ENCODE measurements at regions not wholly inside any gene's neighbourhood (a gene's known extent, or its start where the extent isn't known, plus 50 kb on each side); places are given as distances from the start of the nearest gene placed in this dataset.

GRCh38 chr12:115090783-115091182 lies 406.8 kb upstream of the TBX3 start:
- TF ChIP-seq TEAD4 (IDR thresholded peaks at IDR 0.05): no peak
- TF ChIP-seq FOXM1 (IDR thresholded peaks at IDR 0.05; ENCODE audit: borderline replicate concordance, low read depth): no peak
- no peak for TF ChIP-seq RAD21 (IDR thresholded peaks at IDR 0.05; ENCODE audit: low read depth)
- no peak for TF ChIP-seq CEBPB (IDR thresholded peaks at IDR 0.05)
- no peak for TF ChIP-seq REST (IDR thresholded peaks at IDR 0.05; ENCODE audit: low read depth)
- TF ChIP-seq CREB1 (IDR thresholded peaks at IDR 0.05; ENCODE audit: low read depth): no peak
